HFF-Myc (cell line): ENCODE measurements at regions not wholly inside any gene's neighbourhood (a gene's known extent, or its start where the extent isn't known, plus 50 kb on each side); places are given as distances from the start of the nearest gene placed in this dataset.
"Not testable (repeated sequence)": the region's sequence is repeated elsewhere in the genome, so short reads cannot be mapped to it uniquely, and the experiment has no call there.

ENCODE experiments used
- DNase-seq: peaks from one replicate; pipeline ENCODE4 v3.0.0-alpha.2; 2011; ENCODE audit warnings: low read depth; ENCODE audit errors: extremely low read depth
- H3K4me3 ChIP-seq: replicated peaks from 2 replicates; pipeline ENCODE4 v1.5.1; 2011; ENCODE audit warnings: low read depth, mild to moderate bottlenecking, control low read depth, low read length
- CTCF ChIP-seq: IDR thresholded peaks from 2 replicates; pipeline ENCODE4 v1.5.1; 2012; ENCODE audit warnings: mild to moderate bottlenecking, low read depth, low read length, control low read depth; ENCODE audit errors: missing control alignments

DNA sequence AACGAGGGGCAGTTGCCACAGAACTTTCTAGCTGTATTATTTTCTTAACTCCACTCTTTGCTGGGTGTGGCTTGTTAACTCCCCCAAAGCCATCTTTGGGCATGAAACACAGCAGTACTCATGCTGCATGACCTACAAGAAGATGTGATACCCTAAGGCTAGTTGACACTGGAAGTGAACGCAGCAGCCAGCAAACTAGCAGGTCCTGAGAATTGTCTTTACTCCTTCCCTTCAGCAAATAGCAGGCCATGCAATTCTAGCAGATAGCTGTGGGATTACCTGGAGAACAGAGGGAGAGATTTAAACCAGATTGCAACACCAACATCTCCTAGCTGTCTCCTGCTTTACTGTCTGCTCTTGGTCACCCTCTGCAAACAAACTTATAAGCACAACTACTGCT, 688.0 kb upstream of the ZWINT start:
- no peak for DNase-seq
- H3K4me3 ChIP-seq: no peak overlapping the region
- TF ChIP-seq CTCF: no peak

- DNase-seq: no peak
- H3K4me3 ChIP-seq: no peak overlapping the region
- no peak for TF ChIP-seq CTCF
Observed at GRCh38 chr10:57038531-57038930, 677.5 kb upstream of the ZWINT start.

DNA sequence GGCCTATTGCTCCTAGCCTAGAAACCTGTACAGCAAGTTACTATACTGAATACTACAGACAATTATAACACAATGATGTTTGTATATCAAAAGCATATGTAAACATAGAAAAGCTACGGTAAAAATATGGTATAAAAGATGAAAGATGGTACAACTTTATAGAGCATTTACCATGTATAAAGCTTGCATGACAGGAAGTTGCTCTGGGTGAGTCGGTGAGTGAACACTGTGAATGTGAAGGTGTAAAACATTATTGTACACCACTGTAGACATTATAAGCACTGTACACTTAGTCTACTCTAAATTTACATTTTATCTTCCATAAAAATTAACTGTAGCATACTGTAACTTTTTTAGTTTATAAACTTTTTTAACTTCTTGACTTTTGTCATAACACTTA, 674.3 kb upstream of the ZWINT start:
- no peak for TF ChIP-seq CTCF
- no peak overlapping the region for H3K4me3 ChIP-seq
- no peak for DNase-seq

DNA sequence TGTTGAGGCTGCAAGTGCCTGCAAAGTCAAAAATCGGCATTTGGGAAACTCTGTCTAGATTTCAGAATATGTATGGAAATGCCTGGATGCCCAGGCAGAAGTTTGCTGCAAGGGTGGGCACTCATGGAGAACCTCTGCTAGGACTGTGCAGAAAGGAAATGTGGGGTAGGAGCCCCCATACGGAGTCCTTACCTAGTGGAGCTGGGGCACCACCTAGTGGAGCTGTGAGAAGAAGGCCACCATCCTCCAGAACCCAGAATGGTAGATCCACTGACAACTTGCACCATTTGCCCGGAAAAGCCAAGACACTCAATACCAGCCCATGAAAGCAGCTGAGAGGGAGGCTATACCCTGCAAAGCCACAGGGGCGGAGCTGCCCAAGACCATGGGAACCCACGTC, 671.2 kb upstream of the ZWINT start:
- H3K4me3 ChIP-seq, DNase-seq: not testable (repeated sequence)

GRCh38 chr10:57031346-57031745, 670.3 kb upstream of the ZWINT start:
- no peak for TF ChIP-seq CTCF
- DNase-seq: no peak
- H3K4me3 ChIP-seq: no peak overlapping the region

GRCh38 chr10:57026307-57026706, 665.2 kb upstream of the ZWINT start:
- TF ChIP-seq CTCF: no peak
- H3K4me3 ChIP-seq: no peak overlapping the region
- DNase-seq: no peak

- no peak overlapping the region for H3K4me3 ChIP-seq
- no peak for DNase-seq
- no peak for TF ChIP-seq CTCF
Observed at GRCh38 chr10:57023626-57024025, 662.6 kb upstream of the ZWINT start.

GRCh38 chr10:57018452-57018851, 657.4 kb upstream of the ZWINT start:
- no peak for DNase-seq
- no peak for TF ChIP-seq CTCF
- H3K4me3 ChIP-seq: no peak overlapping the region
